H1 (cell line): ENCODE measurements at regions not wholly inside any gene's neighbourhood (a gene's known extent, or its start where the extent isn't known, plus 50 kb on each side); places are given as distances from the start of the nearest gene placed in this dataset.

ENCODE experiments used
- CHD1 ChIP-seq: IDR thresholded peaks from 2 replicates; pipeline ENCODE4 v1.6.1; 2012; ENCODE audit warnings: low read depth, low read length, improper control_type of control experiment
- CHD2 ChIP-seq: IDR thresholded peaks from 2 replicates; pipeline ENCODE4 v1.6.1; 2012; ENCODE audit warnings: low read length, improper control_type of control experiment
- CREB1 ChIP-seq: IDR thresholded peaks from 2 replicates; pipeline ENCODE4 v1.6.1; 2012; ENCODE audit warnings: inconsistent platforms
- EP300 ChIP-seq, 2 experiments: IDR thresholded peaks; 1 replicate in 1 of 2; 2 replicates in 1 of 2; pipeline ENCODE4 v1.6.1; 2011 to 2012; ENCODE audit warnings: low read depth in 2 of 2, low read length in 2 of 2, mild to moderate bottlenecking in 2 of 2, borderline replicate concordance in 1 of 2, inconsistent platforms in 1 of 2, moderate library complexity in 1 of 2
- EZH2 ChIP-seq: fragments of 200-600 bp; sonication (generic); IDR thresholded peaks from 2 replicates; pipeline ENCODE4 v1.7.1; 2012; ENCODE audit warnings: low read depth, mild to moderate bottlenecking, moderate library complexity, low read length, inconsistent platforms; ENCODE audit not compliant: severe bottlenecking
- MAFK ChIP-seq: IDR thresholded peaks from 2 replicates; pipeline ENCODE4 v1.6.1; 2012; ENCODE audit warnings: low read depth, mild to moderate bottlenecking, improper control_type of control experiment, low read length
- POLR2A ChIP-seq, 2 experiments: IDR thresholded peaks; 1 replicate in 1 of 2; 2 replicates in 1 of 2; pipeline ENCODE4 v1.6.1; 2011; ENCODE audit warnings: low read depth in 2 of 2, low read length in 2 of 2, mild to moderate bottlenecking in 2 of 2; ENCODE audit errors: control extremely low read depth in 1 of 2
- POLR2AphosphoS5 ChIP-seq: IDR thresholded peaks from 2 replicates; pipeline ENCODE4 v1.6.1; 2011; ENCODE audit warnings: low read depth, low read length
- SP1 ChIP-seq: IDR thresholded peaks from 2 replicates; pipeline ENCODE4 v1.6.1; 2011; ENCODE audit warnings: low read depth, low read length
- TAF1 ChIP-seq: IDR thresholded peaks from 2 replicates; pipeline ENCODE4 v1.6.1; 2011; ENCODE audit warnings: mild to moderate bottlenecking, low read depth, low read length
- TF ChIP-seq, protein P1 (sequence below): IDR thresholded peaks from 2 replicates; pipeline ENCODE4 v1.6.1; 2011; ENCODE audit warnings: low read length, improper control_type of control experiment
- TF ChIP-seq, protein P2 (sequence below), 3 experiments: IDR thresholded peaks; 1 replicate in 2 of 3; 2 replicates in 1 of 3; pipeline versions ENCODE4 v1.5.1 to v1.6.1; 2011; ENCODE audit warnings: low read length in 3 of 3, mild to moderate bottlenecking in 3 of 3, inconsistent platforms in 2 of 3, low read depth in 1 of 3, moderate library complexity in 1 of 3; ENCODE audit not compliant: insufficient read depth in 1 of 3; ENCODE audit errors: control extremely low read depth in 1 of 3

GRCh38 chr22:49551897-49552614 lies 275.6 kb downstream of the BRD1 start:
- no peak for TF ChIP-seq EP300 (IDR thresholded peaks at IDR 0.05; ENCODE audit: borderline replicate concordance in 1 of 2, low read depth in 2 of 2, low read length in 2 of 2)
- no peak for TF ChIP-seq CHD2
- no peak for TF ChIP-seq EZH2
- no peak for TF ChIP-seq CHD1
- no peak for TF ChIP-seq SP1
- no peak for TF ChIP-seq TAF1
- no peak for TF ChIP-seq CREB1
- no peak for TF ChIP-seq POLR2AphosphoS5
- no peak for TF ChIP-seq MAFK
- TF ChIP-seq, protein P1, sequence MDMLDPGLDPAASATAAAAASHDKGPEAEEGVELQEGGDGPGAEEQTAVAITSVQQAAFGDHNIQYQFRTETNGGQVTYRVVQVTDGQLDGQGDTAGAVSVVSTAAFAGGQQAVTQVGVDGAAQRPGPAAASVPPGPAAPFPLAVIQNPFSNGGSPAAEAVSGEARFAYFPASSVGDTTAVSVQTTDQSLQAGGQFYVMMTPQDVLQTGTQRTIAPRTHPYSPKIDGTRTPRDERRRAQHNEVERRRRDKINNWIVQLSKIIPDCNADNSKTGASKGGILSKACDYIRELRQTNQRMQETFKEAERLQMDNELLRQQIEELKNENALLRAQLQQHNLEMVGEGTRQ: no peak
- no peak for TF ChIP-seq POLR2A (IDR thresholded peaks at IDR 0.05; ENCODE audit: control extremely low read depth in 1 of 2, low read depth in 2 of 2, low read length in 2 of 2)
- TF ChIP-seq, protein P2, sequence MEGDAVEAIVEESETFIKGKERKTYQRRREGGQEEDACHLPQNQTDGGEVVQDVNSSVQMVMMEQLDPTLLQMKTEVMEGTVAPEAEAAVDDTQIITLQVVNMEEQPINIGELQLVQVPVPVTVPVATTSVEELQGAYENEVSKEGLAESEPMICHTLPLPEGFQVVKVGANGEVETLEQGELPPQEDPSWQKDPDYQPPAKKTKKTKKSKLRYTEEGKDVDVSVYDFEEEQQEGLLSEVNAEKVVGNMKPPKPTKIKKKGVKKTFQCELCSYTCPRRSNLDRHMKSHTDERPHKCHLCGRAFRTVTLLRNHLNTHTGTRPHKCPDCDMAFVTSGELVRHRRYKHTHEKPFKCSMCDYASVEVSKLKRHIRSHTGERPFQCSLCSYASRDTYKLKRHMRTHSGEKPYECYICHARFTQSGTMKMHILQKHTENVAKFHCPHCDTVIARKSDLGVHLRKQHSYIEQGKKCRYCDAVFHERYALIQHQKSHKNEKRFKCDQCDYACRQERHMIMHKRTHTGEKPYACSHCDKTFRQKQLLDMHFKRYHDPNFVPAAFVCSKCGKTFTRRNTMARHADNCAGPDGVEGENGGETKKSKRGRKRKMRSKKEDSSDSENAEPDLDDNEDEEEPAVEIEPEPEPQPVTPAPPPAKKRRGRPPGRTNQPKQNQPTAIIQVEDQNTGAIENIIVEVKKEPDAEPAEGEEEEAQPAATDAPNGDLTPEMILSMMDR (IDR thresholded peaks at IDR 0.05; ENCODE audit: control extremely low read depth in 1 of 3, insufficient read depth in 1 of 3, low read depth in 1 of 3, low read length in 3 of 3): no peak
